Sigmoid colon (tissue), 4 donors: ENCODE measurements at regions not wholly inside any gene's neighbourhood (a gene's known extent, or its start where the extent isn't known, plus 50 kb on each side); places are given as distances from the start of the nearest gene placed in this dataset.

Experiments used
- CTCF ChIP-seq, 4 experiments: fragments of 450-650 bp in 3 of 4; fragments of 200-600 bp in 1 of 4; IDR thresholded peaks; one replicate each; pipeline ENCODE4 v1.5.1; 2016 to 2019; ENCODE audit warnings: antibody characterized with exemption in 4 of 4, mild to moderate bottlenecking in 3 of 4, moderate library complexity in 2 of 4
- POLR2A ChIP-seq, 2 donors: fragments of 450-650 bp; IDR thresholded peaks; one replicate each; pipeline ENCODE4 v1.6.1; 2016; ENCODE audit warnings: antibody characterized with exemption in 2 of 2, mild to moderate bottlenecking in 2 of 2, moderate library complexity in 2 of 2
- POLR2AphosphoS5 ChIP-seq, 4 donors: sonication (generic); formaldehyde crosslinking; IDR thresholded peaks; one replicate each; pipeline ENCODE4 v1.6.1; 2017; ENCODE audit warnings: antibody characterized with exemption in 4 of 4

- no peak for TF ChIP-seq CTCF (IDR thresholded peaks at IDR 0.05)
- no peak for TF ChIP-seq POLR2A (IDR thresholded peaks at IDR 0.05)
- TF ChIP-seq POLR2AphosphoS5 (IDR thresholded peaks at IDR 0.05), result no peak
Measured at GRCh38 chr10:125389648-125390047, 229.3 kb upstream of the CTBP2 start.
